SKM-1 (cell line): ENCODE measurements at regions not wholly inside any gene's neighbourhood (a gene's known extent, or its start where the extent isn't known, plus 50 kb on each side); places are given as distances from the start of the nearest gene placed in this dataset.
"Not testable (repeated sequence)": the region's sequence is repeated elsewhere in the genome, so short reads cannot be mapped to it uniquely, and the experiment has no call there.

ENCODE experiments used
- DNase-seq: peaks from one replicate; lab custom pipeline; 2025; ENCODE audit not compliant: unreplicated experiment; lab: John Stamatoyannopoulos, UW

- DNase-seq, result no peak
Observed at GRCh38 chr5:82517544-82518075, 239.5 kb upstream of the RPS23 start.

- no peak for DNase-seq
Observed at GRCh38 chr5:82513738-82514137, 235.6 kb upstream of the RPS23 start.

DNA sequence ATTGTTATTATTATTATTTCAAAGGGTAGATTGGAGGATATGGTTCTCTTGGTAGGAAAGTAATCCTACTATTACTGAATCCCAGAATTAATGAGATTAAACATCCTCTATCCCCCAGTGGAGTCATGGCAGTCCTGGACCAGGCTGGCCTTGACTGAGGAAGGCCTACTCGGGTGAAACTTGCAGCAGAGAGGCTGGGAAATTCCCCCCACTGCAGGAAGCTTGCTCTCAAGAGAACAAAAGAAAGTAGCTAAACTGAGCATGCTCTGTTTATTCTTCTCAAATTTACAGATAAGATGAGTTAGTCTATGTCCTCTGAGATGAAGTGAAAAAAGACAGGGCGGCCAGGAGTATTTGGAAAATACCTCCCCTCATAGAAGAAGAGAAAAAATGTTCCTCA lies 233.9 kb upstream of the RPS23 start:
- DNase-seq, result no peak

DNA sequence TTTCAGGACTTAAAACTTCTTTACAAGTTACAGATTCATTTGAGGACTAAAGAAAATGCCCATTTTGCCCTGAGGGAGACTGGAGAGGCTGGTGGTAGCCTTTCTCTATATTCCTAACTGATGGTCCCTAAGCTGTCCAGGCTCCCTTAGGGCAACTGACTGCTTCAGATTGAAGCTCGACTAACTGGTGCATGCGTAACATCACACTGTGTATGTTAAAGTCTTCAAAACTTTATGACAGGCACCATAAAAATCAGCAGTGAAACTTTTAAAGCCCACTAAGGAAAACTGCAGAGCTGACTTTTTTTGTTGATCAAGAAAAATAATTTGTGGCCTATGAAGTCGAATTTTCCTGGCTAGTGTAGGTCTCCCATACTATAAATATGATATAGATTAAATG lies 233.0 kb upstream of the RPS23 start:
- no peak for DNase-seq

DNA sequence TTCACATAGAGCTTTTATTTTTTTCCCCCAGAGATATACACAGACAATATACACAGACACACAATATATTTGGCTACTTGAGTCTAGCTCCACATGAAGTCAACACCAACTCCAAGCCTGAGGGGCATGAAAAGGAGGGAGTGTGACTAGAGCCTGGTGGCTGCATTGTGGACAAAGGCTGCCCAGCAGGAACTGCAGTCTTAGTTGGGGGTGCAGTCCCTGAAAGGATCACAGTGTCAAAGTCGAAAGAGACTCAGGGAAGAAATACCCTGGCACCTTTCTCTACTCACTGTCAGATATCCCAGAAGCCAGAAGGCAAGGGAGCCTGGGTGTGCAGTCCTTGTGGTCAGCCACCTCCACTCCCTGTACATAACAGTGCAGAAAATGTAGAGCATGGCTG lies 231.6 kb upstream of the RPS23 start:
- DNase-seq, result no peak

GRCh38 chr5:82506390-82506789 lies 228.2 kb upstream of the RPS23 start:
- not testable (repeated sequence) for DNase-seq

DNA sequence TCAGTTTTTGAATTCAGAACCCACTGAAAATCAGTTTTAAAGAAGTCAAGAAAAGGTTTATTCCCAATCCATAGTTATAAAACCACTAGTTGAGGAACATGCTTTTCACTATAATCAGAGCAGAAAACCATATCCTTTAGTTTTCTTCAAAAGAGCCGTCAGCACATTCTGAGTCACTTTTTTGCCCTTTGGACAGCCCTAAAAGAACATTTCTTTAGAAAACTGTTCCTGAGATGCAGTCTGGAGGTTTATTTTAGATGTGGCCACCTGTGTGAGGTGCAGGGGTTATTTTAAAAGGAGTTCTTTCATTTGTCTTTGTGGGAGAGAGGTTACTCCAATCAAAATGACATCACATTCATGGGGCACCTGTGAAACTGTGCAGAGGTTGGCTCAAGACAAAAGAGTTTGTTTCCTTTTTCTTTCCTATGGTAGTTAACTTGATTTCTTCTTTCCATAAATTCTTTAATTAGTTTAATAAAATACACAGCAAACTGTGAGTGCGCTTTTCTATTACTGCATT lies 221.6 kb upstream of the RPS23 start:
- no peak for DNase-seq

DNA sequence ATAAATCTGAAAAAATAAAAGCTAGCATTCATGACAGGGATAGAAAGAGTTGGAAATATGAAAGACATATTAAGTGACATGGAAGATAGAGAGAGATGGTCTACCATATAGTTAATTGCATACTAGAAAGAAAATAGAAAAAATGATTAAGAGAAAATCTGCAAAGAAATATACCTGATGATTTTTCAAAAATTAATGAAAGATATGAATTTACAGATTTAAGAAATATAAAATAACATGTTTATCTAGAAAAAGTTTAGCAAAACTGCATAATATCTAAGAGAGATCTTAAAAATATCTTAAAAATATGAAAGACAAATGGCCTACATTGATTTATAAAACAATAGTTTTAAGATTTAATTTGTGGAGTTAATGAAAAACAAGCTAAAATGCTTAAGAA lies 219.1 kb upstream of the RPS23 start:
- no peak for DNase-seq

DNA sequence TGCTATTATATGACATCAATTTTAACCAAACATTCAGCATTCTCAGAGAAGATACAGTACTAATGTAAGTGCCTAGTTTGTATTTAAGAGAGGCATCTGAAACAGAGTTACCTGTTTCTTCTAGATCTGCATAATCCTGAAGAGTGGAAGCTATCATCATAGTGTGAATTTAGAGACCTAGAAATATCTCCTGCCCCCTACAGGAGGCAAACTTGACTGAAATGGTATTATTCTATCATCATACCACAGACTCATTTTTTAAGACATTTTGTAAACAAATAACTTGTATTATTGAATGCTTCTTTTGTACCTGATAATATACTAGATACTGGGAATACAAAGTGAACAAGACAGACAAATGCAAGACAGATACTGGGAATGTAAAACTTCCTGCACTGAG lies 216.8 kb upstream of the RPS23 start:
- no peak for DNase-seq

DNA sequence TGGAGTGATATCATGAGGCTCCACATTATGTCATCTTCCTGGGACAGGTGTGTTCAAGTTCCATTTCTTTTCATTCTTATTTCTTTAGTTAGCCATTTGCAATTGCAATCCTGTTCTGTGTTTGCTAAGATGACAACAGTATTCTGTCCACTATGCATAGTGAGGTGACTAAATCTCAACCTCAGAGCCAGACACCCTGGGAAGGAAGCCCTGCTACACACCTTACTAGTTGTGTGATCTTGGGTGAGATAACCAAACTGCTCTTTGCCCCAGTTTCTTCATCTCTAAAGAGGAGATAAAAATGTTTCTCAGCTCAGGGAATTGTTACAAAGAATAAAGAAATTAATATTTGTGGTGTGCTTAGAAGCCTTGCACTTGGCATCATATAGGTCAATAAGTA lies 215.1 kb upstream of the RPS23 start:
- DNase-seq, result no peak

DNA sequence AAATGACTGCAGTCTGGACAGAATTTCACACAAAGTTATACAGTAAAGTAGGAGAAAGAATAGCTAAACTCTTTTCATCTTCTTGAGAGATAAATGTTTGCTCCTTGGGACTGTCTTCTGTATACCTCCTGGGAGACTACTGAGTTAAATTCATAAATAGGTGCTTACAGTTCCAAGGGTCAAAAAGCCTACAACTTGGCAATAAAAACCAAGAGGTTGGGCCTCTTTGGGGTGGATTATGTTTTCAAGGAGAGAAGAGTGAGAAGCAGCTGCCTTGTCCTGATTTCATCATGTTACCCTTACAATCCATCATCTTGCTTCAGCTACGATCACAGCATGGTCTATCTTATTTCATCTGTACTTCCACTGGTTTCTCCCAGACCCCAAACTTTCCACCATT lies 213.2 kb upstream of the RPS23 start:
- DNase-seq, result no peak

DNA sequence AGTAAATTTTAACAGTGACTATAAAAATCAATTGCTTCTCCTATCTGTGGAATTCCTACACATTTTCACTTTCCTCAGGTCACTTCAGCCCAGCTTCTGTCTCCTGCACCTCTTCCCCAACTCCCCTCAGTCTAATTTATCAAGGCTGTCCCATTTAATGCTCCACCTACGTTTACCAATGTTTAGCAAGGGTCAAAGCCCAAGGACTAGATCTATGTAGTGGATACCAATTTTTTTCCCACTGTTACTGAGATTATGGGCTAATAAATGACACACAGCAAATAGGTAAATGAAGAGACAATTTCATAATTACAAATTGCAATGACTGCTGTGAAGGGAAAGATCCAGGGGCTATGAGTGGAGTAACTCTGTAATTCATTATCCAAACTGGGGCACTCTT lies 211.5 kb upstream of the RPS23 start:
- DNase-seq, result no peak

GRCh38 chr5:82487131-82487530 lies 209.0 kb upstream of the RPS23 start:
- no peak for DNase-seq

- no peak for DNase-seq
Observed at GRCh38 chr5:82480331-82480730, 202.2 kb upstream of the RPS23 start.

GRCh38 chr5:82476155-82476554 lies 198.0 kb upstream of the RPS23 start:
- DNase-seq, result no peak

GRCh38 chr5:82473262-82473661 lies 195.1 kb upstream of the RPS23 start:
- no peak for DNase-seq

DNA sequence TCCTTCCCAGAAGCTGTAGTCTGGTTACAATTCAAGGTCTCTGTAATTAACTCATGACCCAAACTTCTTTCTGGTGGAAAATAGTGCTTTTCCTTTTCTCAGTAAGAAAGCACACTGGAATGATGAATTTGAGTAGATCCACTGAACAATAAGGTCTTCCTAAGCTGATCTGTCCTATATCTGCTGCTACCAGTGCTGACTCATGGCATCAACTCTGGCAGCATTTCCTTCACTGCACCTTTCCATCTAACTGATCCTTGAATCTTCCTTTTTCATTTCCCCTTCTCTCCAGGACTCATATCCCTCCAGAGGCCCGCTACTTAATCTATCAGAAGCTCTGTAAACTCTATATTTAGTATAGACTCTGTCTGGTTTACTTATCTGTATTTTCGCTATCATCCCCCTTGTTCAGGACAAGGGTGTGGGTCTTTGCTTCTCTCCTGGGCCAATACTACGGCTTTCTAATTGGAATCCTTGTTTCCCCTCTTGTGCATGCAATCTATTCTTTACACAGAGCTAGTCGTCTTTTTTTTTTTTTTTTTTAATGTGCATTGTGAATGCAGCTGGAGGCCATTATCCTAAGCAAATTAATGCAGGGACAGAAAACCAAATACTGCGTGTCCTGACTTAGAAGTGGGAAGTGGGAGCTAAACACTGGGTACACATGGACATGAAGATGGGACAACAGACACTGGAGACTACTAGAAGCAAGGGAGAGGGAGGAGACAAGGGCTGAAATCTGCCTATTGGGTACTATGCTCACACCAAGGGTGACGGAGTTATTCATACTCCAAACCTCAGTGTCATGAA lies 192.2 kb upstream of the RPS23 start:
- DNase-seq, result no peak

- DNase-seq, result no peak
Observed at GRCh38 chr5:82466986-82467561, 188.9 kb upstream of the RPS23 start.

DNA sequence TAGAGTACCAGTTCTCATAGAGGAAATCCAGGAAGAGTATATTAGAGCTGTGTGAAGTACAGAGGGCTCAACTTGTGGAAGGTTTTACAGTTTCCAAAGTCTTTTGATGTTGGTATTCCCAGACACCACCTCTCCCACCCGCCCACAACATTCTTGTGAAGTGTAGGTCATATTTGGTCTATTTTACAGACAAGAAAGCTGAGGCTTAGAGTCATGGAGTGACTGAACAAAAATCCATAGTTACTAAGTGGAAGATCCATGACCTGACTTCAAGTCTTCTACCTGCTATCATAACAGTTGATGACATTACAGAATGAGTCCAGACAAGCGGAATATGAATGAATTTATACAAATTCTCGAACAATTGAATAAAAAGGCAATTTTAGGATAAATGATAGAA lies 187.1 kb upstream of the RPS23 start:
- no peak for DNase-seq

DNA sequence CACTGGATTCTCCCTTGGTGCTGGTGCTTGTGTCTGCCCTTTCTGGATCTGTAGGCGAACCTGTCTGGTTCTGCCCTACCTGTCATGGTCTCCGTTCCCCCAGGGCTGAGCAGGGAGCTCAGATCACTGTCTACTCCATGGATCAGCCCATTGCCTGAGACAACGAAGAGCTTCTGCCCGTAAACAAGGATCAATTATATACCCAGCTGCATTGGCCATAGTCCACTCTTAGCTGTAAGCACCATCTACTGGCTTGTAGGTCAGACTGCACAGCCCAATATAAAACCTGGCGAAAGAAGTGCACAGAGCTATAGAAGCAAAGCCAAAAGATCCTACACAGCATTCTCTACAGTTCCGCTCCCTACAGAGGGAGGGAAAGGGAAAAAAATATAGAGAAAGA lies 181.5 kb upstream of the RPS23 start:
- no peak for DNase-seq

GRCh38 chr5:82455317-82455716 lies 177.2 kb upstream of the RPS23 start:
- not testable (repeated sequence) for DNase-seq

GRCh38 chr5:82448374-82448773 lies 170.2 kb upstream of the RPS23 start:
- no peak for DNase-seq
